K562 (cell line): ENCODE measurements at regions not wholly inside any gene's neighbourhood (a gene's known extent, or its start where the extent isn't known, plus 50 kb on each side); places are given as distances from the start of the nearest gene placed in this dataset.

Experiments
- ATAC-seq: fragments of 200-7000 bp; cut with Tn5 transposase; 3 replicates; pipeline ENCODE4 v1.9.1; 2020; ENCODE audit warnings: moderate library complexity
- BruUV-seq: library from RNA; stranded (reverse); fragments of 400-500 nt; replicated peaks from 2 replicates; lab custom pipeline; 2021; lab: Mats Ljungman, UMichigan
- CTCF ChIA-PET: fragments of 300-600 bp; formaldehyde crosslinking; extraction: SDS; loops from one replicate; lab custom pipeline; 2021; ENCODE audit warnings: low intra/inter-chr PET ratio; lab: Yijun Ruan, JAX
- POLR2A ChIA-PET: fragments of 300-600, 350-650 bp; sonication (Branson Sonifier 250); formaldehyde crosslinking; extraction: SDS; loops from one replicate; lab custom pipeline; 2021; ENCODE audit warnings: antibody characterized with exemption, inconsistent platforms; lab: Yijun Ruan, JAX
- DNase-seq, 4 experiments: peaks; one replicate each; pipeline versions ENCODE4 v3.0.0 to v3.0.0-alpha.2; 2011 to 2018; ENCODE audit warnings: low spot score in 3 of 4, mixed read lengths in 3 of 4; ENCODE audit errors: extremely low read depth in 1 of 4
- FAIRE-seq: peaks from 2 replicates; lab custom pipeline; 2011; peaks lifted over from hg19 to GRCh38; lab: Jason Lieb, UNC
- H2AFZ ChIP-seq: 2 replicates; pipeline ENCODE4 v1.6.0; 2011; ENCODE audit warnings: low read depth, low read length, control low read depth, inconsistent platforms
- H3K27ac ChIP-seq: fragments of 200-600 bp; 3 replicates; pipeline ENCODE4 v1.8.0; 2011; ENCODE audit warnings: low read depth, mild to moderate bottlenecking, control low read depth, inconsistent platforms, low read length, moderate library complexity, mixed read lengths; ENCODE audit errors: extremely low read depth
- H3K27me3 ChIP-seq, 2 experiments: fragments of 300-600 bp in 1 of 2; 2 replicates in 1 of 2; 3 replicates in 1 of 2; pipeline versions ENCODE4 v1.6.0 to v1.8.0; 2011; ENCODE audit warnings: inconsistent platforms in 2 of 2, low read length in 2 of 2, mild to moderate bottlenecking in 1 of 2, mixed read lengths in 1 of 2, moderate library complexity in 1 of 2; ENCODE audit not compliant: control insufficient read depth in 2 of 2, insufficient read depth in 2 of 2
- H3K36me3 ChIP-seq: fragments of 300-600 bp; 3 replicates; pipeline ENCODE4 v1.8.0; 2011; ENCODE audit warnings: mild to moderate bottlenecking, low read length, inconsistent platforms; ENCODE audit not compliant: control insufficient read depth, insufficient read depth
- H3K4me1 ChIP-seq, 2 experiments: fragments of 200-600 bp in 1 of 2; replicated peaks in 1 of 2; 2 replicates in 1 of 2; 3 replicates in 1 of 2; pipeline versions ENCODE4 v1.5.1 to v1.8.0; 2011; ENCODE audit warnings: inconsistent platforms in 2 of 2, low read length in 2 of 2, mild to moderate bottlenecking in 1 of 2, mixed read lengths in 1 of 2, moderate library complexity in 1 of 2; ENCODE audit not compliant: control insufficient read depth in 2 of 2, insufficient read depth in 2 of 2
- H3K4me2 ChIP-seq: 2 replicates; pipeline ENCODE4 v1.6.1; 2011; ENCODE audit warnings: low read length, control low read depth, inconsistent platforms, mixed read lengths; ENCODE audit not compliant: insufficient read depth
- H3K4me3 ChIP-seq: fragments of 200-600 bp; sonication (generic), shearing (Covaris generic); 2 replicates; pipeline ENCODE4 v1.5.1; 2016; ENCODE audit warnings: control low read depth, inconsistent platforms
- H3K79me2 ChIP-seq: fragments of 200-600 bp; 3 replicates; pipeline ENCODE4 v1.8.0; 2011; ENCODE audit warnings: low read length, inconsistent platforms; ENCODE audit not compliant: control insufficient read depth, insufficient read depth
- H3K9ac ChIP-seq, 2 experiments: 2 replicates each; pipeline versions ENCODE4 v1.6.0 to v1.6.1; 2011; ENCODE audit warnings: low read depth in 2 of 2, low read length in 2 of 2, control low read depth in 1 of 2, inconsistent platforms in 1 of 2, mild to moderate bottlenecking in 1 of 2, mixed read lengths in 1 of 2; ENCODE audit not compliant: insufficient read depth in 1 of 2
- H3K9me1 ChIP-seq: one replicate; pipeline ENCODE4 v1.6.0; 2011; ENCODE audit warnings: inconsistent platforms, mild to moderate bottlenecking, low read length, moderate library complexity; ENCODE audit not compliant: control insufficient read depth, insufficient read depth
- H3K9me3 ChIP-seq: replicated peaks from 2 replicates; pipeline ENCODE4 v1.5.1; 2011; ENCODE audit warnings: low read depth, low read length, inconsistent platforms; ENCODE audit not compliant: control insufficient read depth, insufficient read depth
- H4K20me1 ChIP-seq: replicated peaks from 2 replicates; pipeline ENCODE4 v1.6.1; 2011; ENCODE audit warnings: low read length, inconsistent platforms, mixed read lengths; ENCODE audit not compliant: control insufficient read depth, insufficient read depth
- ARID2 ChIP-seq: fragments of 450-650 bp; IDR thresholded peaks from 2 replicates; pipeline ENCODE4 v1.6.1; 2017; ENCODE audit warnings: antibody characterized with exemption, mild to moderate bottlenecking
- CEBPZ ChIP-seq: fragments of 150-350 bp; IDR thresholded peaks from 2 replicates; pipeline ENCODE4 v1.6.1; 2014; ENCODE audit warnings: low read depth, mild to moderate bottlenecking, low read length, borderline replicate concordance
- EP400 ChIP-seq: fragments of 450-650 bp; IDR thresholded peaks from 2 replicates; pipeline ENCODE4 v1.6.1; 2017; ENCODE audit warnings: antibody characterized with exemption, mild to moderate bottlenecking, moderate library complexity
- FOXA3 ChIP-seq, 2 experiments: fragments of 450-650 bp in 1 of 2; sonication (generic) in 1 of 2; formaldehyde crosslinking; IDR thresholded peaks in 1 of 2; conservative IDR thresholded peaks in 1 of 2; 2 replicates each; pipeline versions ENCODE4 v1.4.0 to v1.8.0; 2020 to 2022; ENCODE audit warnings: mild to moderate bottlenecking in 2 of 2, missing genetic modification reagents in 1 of 2
- GTF3C2 ChIP-seq: IDR thresholded peaks from 3 replicates; pipeline ENCODE4 v1.6.1; 2011; ENCODE audit warnings: borderline replicate concordance, mild to moderate bottlenecking, moderate library complexity; ENCODE audit not compliant: insufficient read length; ENCODE audit errors: extremely low read depth
- HDGF ChIP-seq: fragments of 450-650 bp; IDR thresholded peaks from 2 replicates; pipeline ENCODE4 v1.6.1; 2016
- NR2C1 ChIP-seq, 2 experiments: fragments of 450-650 bp; IDR thresholded peaks; 2 replicates each; pipeline ENCODE4 v1.6.1; 2017; ENCODE audit warnings: mild to moderate bottlenecking in 2 of 2, antibody characterized with exemption in 1 of 2, inconsistent platforms in 1 of 2, missing compliant biosample characterization in 1 of 2, missing genetic modification characterization in 1 of 2
- ZNF384 ChIP-seq: IDR thresholded peaks from 2 replicates; pipeline ENCODE4 v1.6.1; 2012; ENCODE audit warnings: low read depth, low read length, improper control_type of control experiment
- WGBS: fragments of 100-300 bp; shearing (Covaris generic); methylation state at CpG from one replicate; pipeline ENCODE4 v1.1.6; 2016; ENCODE audit warnings: low coverage, mixed read lengths; ENCODE audit not compliant: insufficient coverage; ENCODE audit errors: missing lambda C conversion rate; 5-methylcytosine and 5-hydroxymethylcytosine counted together
- in situ Hi-C: fragments of 300-500 bp; cut with MboI; formaldehyde crosslinking; loops from 4 replicates; pipeline ENCODE4 v1.15.0; 2018; ENCODE audit warnings: inconsistent platforms, mixed read lengths
- intact Hi-C: fragments of 100-400 bp; cut with micrococcal nuclease; formaldehyde crosslinking; loops from 2 replicates; pipeline ENCODE4 v1.14.2; 2022

GRCh38 chr13:60318186-60318585 lies 78.8 kb upstream of the TDRD3 start:
- Histone ChIP-seq H3K9ac (no peak overlapping the region), H3K4me3 (no peak overlapping the region), H3K4me2 (no peak overlapping the region), H3K36me3 (no peaks in the 10 kb centered on the region), H2AFZ (no peak overlapping the region), H3K9me1 (no peaks in the 10 kb centered on the region), H3K79me2 (no peaks in the 10 kb centered on the region), H3K4me1 (no peaks in the 10 kb centered on the region; a peak in 1 of 5 replicates), H3K9me3 (no peaks in the 10 kb centered on the region), H3K27ac (no peak overlapping the region), H4K20me1 (no peaks in the 10 kb centered on the region), H3K27me3 (peaks cover 0 to 4% of the 10 kb centered on the region in 2 experiments; a peak in 2 of 5 replicates)
- no TSS peak for BruUV-seq
- DNase-seq (no peak), ATAC-seq (no peak), FAIRE-seq (no peak)
- 7% methylated on average over 3 of the region's 3 CpGs for WGBS
- TF ChIP-seq ARID2 (no peak), EP400 (no peak), CEBPZ (no peak), HDGF (no peak), GTF3C2 (no peak), ZNF384 (no peak), NR2C1 (IDR thresholded peaks at IDR 0.05) (no peak), NR2C1 (tag; IDR thresholded peaks at IDR 0.05) (no peak), FOXA3 (CRISPR knock-in tag; conservative IDR thresholded peaks at IDR 0.05 in 1 of 2, IDR thresholded peaks at IDR 0.05 in 1 of 2) (no peak)
- intact Hi-C loops (no loop called here), in situ Hi-C loops (no loop called here)
- ChIA-PET CTCF (no interaction called here), POLR2A (no interaction called here)
